OCI-LY1 (cell line): ENCODE measurements at regions not wholly inside any gene's neighbourhood (a gene's known extent, or its start where the extent isn't known, plus 50 kb on each side); places are given as distances from the start of the nearest gene placed in this dataset.

ENCODE experiments used
- H2AFZ ChIP-seq: fragments of 200-600 bp; sonication (generic), shearing (Covaris generic); 2 replicates; pipeline ENCODE4 v1.6.0; 2014; ENCODE audit warnings: antibody characterized with exemption, mild to moderate bottlenecking, low read length
- H3F3A ChIP-seq: fragments of 200-600 bp; sonication (generic), shearing (Covaris generic); 2 replicates; pipeline ENCODE4 v1.6.0; 2014; ENCODE audit warnings: mild to moderate bottlenecking, antibody characterized with exemption, low read length, moderate library complexity; ENCODE audit not compliant: insufficient read depth
- H3K27ac ChIP-seq: fragments of 200-600 bp; sonication (generic); 2 replicates; pipeline ENCODE4 v1.5.1; 2014; ENCODE audit warnings: low read length, mixed run types, mild to moderate bottlenecking, low read depth; ENCODE audit not compliant: poor library complexity, severe bottlenecking
- H3K27me3 ChIP-seq: fragments of 200-600 bp; sonication (generic); 2 replicates; pipeline ENCODE4 v1.6.0; 2014; ENCODE audit warnings: antibody characterized with exemption, mild to moderate bottlenecking, low read length, moderate library complexity; ENCODE audit not compliant: insufficient read depth
- H3K36me3 ChIP-seq: fragments of 200-600 bp; sonication (generic); 2 replicates; pipeline ENCODE4 v1.6.1; 2014; ENCODE audit warnings: mild to moderate bottlenecking, antibody characterized with exemption, low read length, moderate library complexity, mixed read lengths; ENCODE audit not compliant: insufficient read depth
- H3K4me1 ChIP-seq: fragments of 200-600 bp; sonication (generic); 2 replicates; pipeline ENCODE4 v1.5.1; 2014; ENCODE audit warnings: mild to moderate bottlenecking, low read length, moderate library complexity; ENCODE audit not compliant: insufficient read depth, severe bottlenecking
- H3K4me2 ChIP-seq: fragments of 200-600 bp; sonication (generic), shearing (Covaris generic); 2 replicates; pipeline ENCODE4 v1.6.1; 2014; ENCODE audit warnings: low read length
- H3K4me3 ChIP-seq: fragments of 200-600 bp; sonication (generic); 2 replicates; pipeline ENCODE4 v1.5.1; 2014; ENCODE audit warnings: low read length, low read depth, mild to moderate bottlenecking, mixed read lengths; ENCODE audit not compliant: poor library complexity, severe bottlenecking
- H3K79me2 ChIP-seq: fragments of 200-600 bp; shearing (Covaris generic); 2 replicates; pipeline ENCODE4 v1.6.1; 2016; ENCODE audit warnings: mixed run types, low read length, mixed read lengths; ENCODE audit not compliant: insufficient read depth
- H3K9ac ChIP-seq: fragments of 200-600 bp; sonication (generic), shearing (Covaris generic); 2 replicates; pipeline ENCODE4 v1.6.1; 2014; ENCODE audit warnings: mild to moderate bottlenecking, low read length, mixed read lengths
- H3K9me2 ChIP-seq: fragments of 200-600 bp; sonication (generic), shearing (Covaris generic); 2 replicates; pipeline ENCODE4 v1.6.1; 2014; ENCODE audit warnings: low read depth, mild to moderate bottlenecking, low read length, mixed read lengths
- H3K9me3 ChIP-seq: fragments of 200-600 bp; shearing (Covaris generic); 2 replicates; pipeline ENCODE4 v1.6.1; 2014; ENCODE audit warnings: low read length, mixed read lengths
- H4K20me1 ChIP-seq: fragments of 200-600 bp; sonication (generic), shearing (Covaris generic); 2 replicates; pipeline ENCODE4 v1.6.0; 2016; ENCODE audit warnings: mild to moderate bottlenecking, low read length; ENCODE audit not compliant: insufficient read depth
- EZH2 ChIP-seq: fragments of 200-600 bp; sonication (generic), shearing (Covaris generic); IDR thresholded peaks from 2 replicates; pipeline ENCODE4 v1.8.0; 2017; ENCODE audit warnings: borderline replicate concordance, mixed run types, mild to moderate bottlenecking, antibody characterized with exemption, low read length, moderate library complexity, mixed read lengths
- TF ChIP-seq, protein P1 (sequence below): fragments of 200-600 bp; sonication (generic), shearing (Covaris generic); IDR thresholded peaks from 2 replicates; pipeline ENCODE4 v1.5.1; 2017; ENCODE audit warnings: mild to moderate bottlenecking, antibody characterized with exemption, low read length, moderate library complexity, mixed read lengths

DNA sequence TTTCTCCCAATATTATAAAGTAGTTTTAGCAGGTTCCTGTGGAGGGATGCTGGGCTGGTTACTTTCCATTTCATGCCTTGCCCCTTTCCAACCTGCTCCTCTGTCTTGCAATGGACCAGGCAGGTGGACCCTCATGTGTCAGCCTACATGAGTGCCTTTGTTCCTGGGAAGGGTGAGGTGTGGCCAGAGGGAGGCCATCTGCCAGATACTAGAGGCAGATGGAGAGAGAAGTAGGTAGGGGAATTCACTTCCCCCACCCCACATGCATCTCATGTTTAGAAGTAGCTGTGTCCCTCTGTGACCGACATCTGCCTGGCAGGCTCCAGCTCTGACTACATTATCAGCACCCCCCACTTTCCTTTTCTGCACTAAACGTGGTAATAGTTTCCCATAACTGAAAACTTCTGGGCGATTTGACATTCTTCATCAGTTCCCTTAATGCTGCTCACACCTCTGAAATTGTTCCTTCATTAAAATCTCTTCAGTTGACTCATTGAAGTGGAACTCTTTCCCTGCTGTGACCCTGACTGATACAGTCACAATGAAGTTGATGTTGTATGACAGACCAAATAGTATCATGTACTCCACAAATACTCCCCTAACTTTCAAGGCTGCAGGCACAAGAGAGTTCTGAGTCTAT is 396.3 kb upstream of the FZD8 start:
- no peak overlapping the region for H3K4me3 ChIP-seq
- no peaks in the 10 kb centered on the region for H3K9me3 ChIP-seq
- no peaks in the 10 kb centered on the region for H3K9me2 ChIP-seq
- no peaks in the 10 kb centered on the region for H3K4me1 ChIP-seq
- H3K4me2 ChIP-seq, result no peak overlapping the region
- H4K20me1 ChIP-seq, result no peaks in the 10 kb centered on the region
- no peak overlapping the region for H3K27ac ChIP-seq
- TF ChIP-seq EZH2, result no peak
- TF ChIP-seq, protein P1, sequence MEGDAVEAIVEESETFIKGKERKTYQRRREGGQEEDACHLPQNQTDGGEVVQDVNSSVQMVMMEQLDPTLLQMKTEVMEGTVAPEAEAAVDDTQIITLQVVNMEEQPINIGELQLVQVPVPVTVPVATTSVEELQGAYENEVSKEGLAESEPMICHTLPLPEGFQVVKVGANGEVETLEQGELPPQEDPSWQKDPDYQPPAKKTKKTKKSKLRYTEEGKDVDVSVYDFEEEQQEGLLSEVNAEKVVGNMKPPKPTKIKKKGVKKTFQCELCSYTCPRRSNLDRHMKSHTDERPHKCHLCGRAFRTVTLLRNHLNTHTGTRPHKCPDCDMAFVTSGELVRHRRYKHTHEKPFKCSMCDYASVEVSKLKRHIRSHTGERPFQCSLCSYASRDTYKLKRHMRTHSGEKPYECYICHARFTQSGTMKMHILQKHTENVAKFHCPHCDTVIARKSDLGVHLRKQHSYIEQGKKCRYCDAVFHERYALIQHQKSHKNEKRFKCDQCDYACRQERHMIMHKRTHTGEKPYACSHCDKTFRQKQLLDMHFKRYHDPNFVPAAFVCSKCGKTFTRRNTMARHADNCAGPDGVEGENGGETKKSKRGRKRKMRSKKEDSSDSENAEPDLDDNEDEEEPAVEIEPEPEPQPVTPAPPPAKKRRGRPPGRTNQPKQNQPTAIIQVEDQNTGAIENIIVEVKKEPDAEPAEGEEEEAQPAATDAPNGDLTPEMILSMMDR, result no peak
- H3K36me3 ChIP-seq, result no peaks in the 10 kb centered on the region
- H3K79me2 ChIP-seq, result no peaks in the 10 kb centered on the region
- no peaks in the 10 kb centered on the region for H3F3A ChIP-seq
- no peaks in the 10 kb centered on the region for H3K27me3 ChIP-seq
- H2AFZ ChIP-seq, result no peak overlapping the region
- no peak overlapping the region for H3K9ac ChIP-seq

DNA sequence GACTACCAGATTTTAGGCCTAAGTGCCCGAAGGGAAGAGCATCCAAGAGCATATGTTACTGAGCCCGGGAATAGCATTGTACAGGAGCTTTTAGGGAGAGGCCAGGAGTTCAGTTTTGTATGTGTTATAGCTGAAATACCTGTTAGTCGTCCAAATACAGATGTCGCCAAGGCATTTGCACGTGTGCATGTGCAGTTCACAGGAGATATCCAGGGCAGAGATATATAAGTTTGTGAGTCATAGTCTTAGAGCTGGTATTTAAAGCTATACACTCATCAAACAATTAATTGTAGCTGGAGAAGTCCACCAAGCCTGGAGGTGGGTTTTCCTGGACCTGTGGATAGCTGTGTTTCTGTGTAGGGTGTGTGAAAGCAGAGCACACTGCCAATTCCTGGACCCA is 394.0 kb upstream of the FZD8 start:
- TF ChIP-seq, protein P1, result no peak
- TF ChIP-seq EZH2, result no peak
- no peaks in the 10 kb centered on the region for H3K79me2 ChIP-seq
- H3K27ac ChIP-seq, result no peak overlapping the region
- no peaks in the 10 kb centered on the region for H3F3A ChIP-seq
- H3K4me3 ChIP-seq, result no peak overlapping the region
- H2AFZ ChIP-seq, result no peak overlapping the region
- no peaks in the 10 kb centered on the region for H4K20me1 ChIP-seq
- no peaks in the 10 kb centered on the region for H3K27me3 ChIP-seq
- H3K36me3 ChIP-seq, result no peaks in the 10 kb centered on the region
- no peaks in the 10 kb centered on the region for H3K9me2 ChIP-seq
- H3K4me2 ChIP-seq, result no peak overlapping the region
- H3K9me3 ChIP-seq, result no peaks in the 10 kb centered on the region
- no peak overlapping the region for H3K9ac ChIP-seq
- H3K4me1 ChIP-seq, result no peaks in the 10 kb centered on the region

- no peaks in the 10 kb centered on the region for H3K36me3 ChIP-seq
- no peaks in the 10 kb centered on the region for H3K9me2 ChIP-seq
- no peak overlapping the region for H3K4me3 ChIP-seq
- no peaks in the 10 kb centered on the region for H3F3A ChIP-seq
- no peak overlapping the region for H3K27ac ChIP-seq
- no peaks in the 10 kb centered on the region for H4K20me1 ChIP-seq
- H3K4me1 ChIP-seq, result no peaks in the 10 kb centered on the region
- H2AFZ ChIP-seq, result no peak overlapping the region
- no peak overlapping the region for H3K9ac ChIP-seq
- TF ChIP-seq, protein P1, result no peak
- TF ChIP-seq EZH2, result no peak
- no peak overlapping the region for H3K4me2 ChIP-seq
- H3K9me3 ChIP-seq, result no peaks in the 10 kb centered on the region
- H3K27me3 ChIP-seq, result no peaks in the 10 kb centered on the region
- no peaks in the 10 kb centered on the region for H3K79me2 ChIP-seq
Observed at GRCh38 chr10:36033808-36034207, 391.7 kb upstream of the FZD8 start.
